DND-41 (cell line): ENCODE measurements at regions not wholly inside any gene's neighbourhood (a gene's known extent, or its start where the extent isn't known, plus 50 kb on each side); places are given as distances from the start of the nearest gene placed in this dataset.

ENCODE experiments used
- ATAC-seq: fragments of 200-7000 bp; cut with Tn5 transposase; 3 replicates; pipeline ENCODE4 v1.9.1; 2021; ENCODE audit warnings: low read depth; ENCODE audit not compliant: insufficient read depth
- DNase-seq: peaks from one replicate; pipeline ENCODE4 v3.0.0-alpha.2; 2020
- H2AFZ ChIP-seq: 2 replicates; pipeline ENCODE4 v1.6.0; 2012; ENCODE audit warnings: low read depth, low read length
- H3K27ac ChIP-seq: 2 replicates; pipeline ENCODE4 v1.5.1; 2012; ENCODE audit warnings: low read length, inconsistent platforms
- H3K27me3 ChIP-seq: fragments of 200-600 bp; sonication (generic); 2 replicates; pipeline ENCODE4 v1.6.0; 2012; ENCODE audit warnings: low read length, mild to moderate bottlenecking, inconsistent platforms; ENCODE audit not compliant: insufficient read depth, poor library complexity
- H3K36me3 ChIP-seq: 2 replicates; pipeline ENCODE4 v1.5.1; 2012; ENCODE audit warnings: low read length, inconsistent platforms; ENCODE audit not compliant: insufficient read depth
- H3K4me1 ChIP-seq: 2 replicates; pipeline ENCODE4 v1.5.1; 2012; ENCODE audit warnings: mild to moderate bottlenecking, low read length; ENCODE audit not compliant: insufficient read depth
- H3K4me2 ChIP-seq: 2 replicates; pipeline ENCODE4 v1.6.0; 2012; ENCODE audit warnings: mild to moderate bottlenecking, moderate library complexity, low read length, inconsistent platforms; ENCODE audit not compliant: insufficient read depth
- H3K4me3 ChIP-seq, 2 experiments: fragments of 200-600 bp in 1 of 2; shearing (Covaris generic) in 1 of 2; 2 replicates each; pipeline ENCODE4 v1.5.1; 2012 to 2016; ENCODE audit warnings: inconsistent platforms in 2 of 2, low read length in 2 of 2, mild to moderate bottlenecking in 2 of 2, low read depth in 1 of 2, moderate library complexity in 1 of 2
- H3K79me2 ChIP-seq: 2 replicates; pipeline ENCODE4 v1.6.0; 2012; ENCODE audit warnings: low read length, inconsistent platforms; ENCODE audit not compliant: insufficient read depth
- H3K9ac ChIP-seq: 2 replicates; pipeline ENCODE4 v1.6.0; 2012; ENCODE audit warnings: low read depth, mild to moderate bottlenecking, inconsistent platforms, low read length, moderate library complexity
- H3K9me3 ChIP-seq: 2 replicates; pipeline ENCODE4 v1.5.1; 2012; ENCODE audit warnings: low read length, moderate library complexity, mild to moderate bottlenecking, inconsistent platforms; ENCODE audit not compliant: insufficient read depth, severe bottlenecking
- H4K20me1 ChIP-seq: 2 replicates; pipeline ENCODE4 v1.6.0; 2012; ENCODE audit warnings: low read length; ENCODE audit not compliant: insufficient read depth
- CTCF ChIP-seq: IDR thresholded peaks from 2 replicates; pipeline ENCODE4 v1.5.1; 2012; ENCODE audit warnings: borderline replicate concordance, low read length, moderate library complexity, mild to moderate bottlenecking; ENCODE audit not compliant: poor library complexity, severe bottlenecking; ENCODE audit errors: extremely low read depth
- EZH2 ChIP-seq: IDR thresholded peaks from 3 replicates; pipeline ENCODE4 v1.6.1; 2012; ENCODE audit warnings: borderline replicate concordance, low read depth, mild to moderate bottlenecking, moderate library complexity, low read length, inconsistent platforms; ENCODE audit not compliant: severe bottlenecking

GRCh38 chr17:6290488-6291196, 144.3 kb downstream of the AIPL1 start:
- Histone ChIP-seq H3K9ac (no peak overlapping the region), H3K79me2 (no peaks in the 10 kb centered on the region), H3K27ac (no peak overlapping the region), H4K20me1 (peaks cover 8% of the 10 kb centered on the region; the same call in 1 of the 2 replicates), H3K4me1 (no peaks in the 10 kb centered on the region), H3K4me2 (no peak overlapping the region), H2AFZ (no peak overlapping the region), H3K36me3 (no peaks in the 10 kb centered on the region), H3K4me3 (no peak overlapping the region), H3K9me3 (no peaks in the 10 kb centered on the region), H3K27me3 (no peaks in the 10 kb centered on the region)
- no peak for ATAC-seq
- TF ChIP-seq EZH2 (no peak), CTCF (no peak)
- DNase-seq = no peak

GRCh38 chr17:6286233-6286632, 148.7 kb downstream of the AIPL1 start:
- peaks cover 4% of the 10 kb centered on the region; the same call in 1 of the 2 replicates for H4K20me1 ChIP-seq
- H3K79me2 ChIP-seq = no peaks in the 10 kb centered on the region
- TF ChIP-seq CTCF (peak; percentile 13), EZH2 (no peak)
- no peak overlapping the region for H3K4me2 ChIP-seq
- H3K27ac ChIP-seq = no peak overlapping the region
- no peaks in the 10 kb centered on the region for H3K27me3 ChIP-seq
- no peak overlapping the region for H3K4me3 ChIP-seq
- H3K9me3 ChIP-seq = no peaks in the 10 kb centered on the region
- H2AFZ ChIP-seq = no peak overlapping the region
- DNase-seq (no peak), ATAC-seq (no peak)
- no peaks in the 10 kb centered on the region for H3K36me3 ChIP-seq
- no peaks in the 10 kb centered on the region for H3K4me1 ChIP-seq
- no peak overlapping the region for H3K9ac ChIP-seq

- Histone ChIP-seq H2AFZ (no peak overlapping the region), H3K9me3 (no peaks in the 10 kb centered on the region), H4K20me1 (peaks cover 4% of the 10 kb centered on the region; the same call in 1 of the 2 replicates), H3K27me3 (no peaks in the 10 kb centered on the region), H3K9ac (no peak overlapping the region), H3K27ac (no peak overlapping the region), H3K36me3 (no peaks in the 10 kb centered on the region), H3K4me1 (no peaks in the 10 kb centered on the region), H3K4me3 (no peak overlapping the region), H3K79me2 (no peaks in the 10 kb centered on the region), H3K4me2 (no peak overlapping the region)
- DNase-seq (no peak), ATAC-seq (no peak)
- no peak for TF ChIP-seq CTCF
- no peak for TF ChIP-seq EZH2
Measured at GRCh38 chr17:6285486-6285885, 149.4 kb downstream of the AIPL1 start.

- Histone ChIP-seq H3K9me3 (no peaks in the 10 kb centered on the region), H3K36me3 (no peaks in the 10 kb centered on the region), H2AFZ (no peak overlapping the region), H4K20me1 (no peaks in the 10 kb centered on the region; the same call in 1 of the 2 replicates), H3K27me3 (peaks cover 2% of the 10 kb centered on the region), H3K9ac (no peak overlapping the region), H3K4me3 (no peak overlapping the region), H3K4me2 (no peak overlapping the region), H3K4me1 (no peaks in the 10 kb centered on the region), H3K79me2 (no peaks in the 10 kb centered on the region), H3K27ac (no peak overlapping the region)
- peak; percentile 21 for TF ChIP-seq CTCF
- no peak for TF ChIP-seq EZH2
- no peak for DNase-seq
- no peak for ATAC-seq
Measured at GRCh38 chr17:6279659-6280058, 155.3 kb downstream of the AIPL1 start.
